Ovary (tissue), 7 donors: ENCODE measurements at regions not wholly inside any gene's neighbourhood (a gene's known extent, or its start where the extent isn't known, plus 50 kb on each side); places are given as distances from the start of the nearest gene placed in this dataset.

Experiments
- DNase-seq, 5 donors: peaks; one replicate each; pipeline ENCODE4 v3.0.0-alpha.2; 2019 to 2020
- H3K27ac ChIP-seq, 2 donors: fragments of 200-600 bp; one replicate each; pipeline versions ENCODE4 v1.5.1 to v1.8.0; 2019 to 2022
- H3K27me3 ChIP-seq: fragments of 200-600 bp; one replicate; pipeline ENCODE4 v1.8.0; 2022
- H3K36me3 ChIP-seq: fragments of 200-600 bp; sonication (generic); one replicate; pipeline ENCODE4 v1.5.1; 2019
- H3K4me1 ChIP-seq: one replicate; pipeline ENCODE4 v1.8.1; 2013; ENCODE audit warnings: mild to moderate bottlenecking, moderate library complexity; ENCODE audit not compliant: insufficient read depth
- H3K4me3 ChIP-seq: fragments of 200-600 bp; sonication (generic); one replicate; pipeline ENCODE4 v1.5.1; 2017
- H3K9me3 ChIP-seq, 2 donors: fragments of 200-600 bp in 1 of 2; sonication (generic) in 1 of 2; one replicate each; pipeline versions ENCODE4 v1.5.1 to v1.8.1; 2013 to 2019; ENCODE audit warnings: mild to moderate bottlenecking in 1 of 2, moderate library complexity in 1 of 2
- CTCF ChIP-seq, 3 donors: fragments of 450-650 bp in 2 of 3; fragments of 200-600 bp in 1 of 3; IDR thresholded peaks; one replicate each; pipeline versions ENCODE4 v1.5.1 to v1.8.0; 2016 to 2022; ENCODE audit warnings: antibody characterized with exemption in 3 of 3, mild to moderate bottlenecking in 1 of 3
- EP300 ChIP-seq: sonication (generic); formaldehyde crosslinking; IDR thresholded peaks from one replicate; pipeline ENCODE4 v1.6.1; 2017; ENCODE audit warnings: antibody characterized with exemption
- POLR2A ChIP-seq: fragments of 450-650 bp; IDR thresholded peaks from one replicate; pipeline ENCODE4 v1.6.1; 2017; ENCODE audit warnings: antibody characterized with exemption, mild to moderate bottlenecking, moderate library complexity
- WGBS, 3 donors: extraction: QIAGEN DNeasy Blood & Tissue Kit in 1 of 3; methylation state at CpG; one replicate each; pipeline versions ENCODE4 v1.1.5 to v1.1.7; 2013 to 2017; 5-methylcytosine and 5-hydroxymethylcytosine counted together
- intact Hi-C, 4 donors: fragments of 100-400 bp; cut with DNase I; formaldehyde crosslinking; loops; one replicate each; pipeline versions ENCODE4 v1.11.0 to v1.15.1; 2022 to 2023
- donor health status: DM: no; HTN: no; CAD: no; lungs with moderate emphysema.
- donor health status: DM: no; HTN: no; CAD: no.
- donor health status: Bipolar disorder and iron deficiency.
- donor health status: DM: no; HTN: no; CAD: no.
- donor health status: DM: yes; HTN: yes; CAD: no.

- H3K27ac ChIP-seq = no peak overlapping the region
- no peaks in the 10 kb centered on the region for H3K4me1 ChIP-seq
- WGBS, 3 donors = 84 to 96% (median 88%) methylated on average over 4 of the region's 4 CpGs
- no peak overlapping the region for H3K4me3 ChIP-seq
- no peaks in the 10 kb centered on the region for H3K36me3 ChIP-seq
- H3K9me3 ChIP-seq = no peaks in the 10 kb centered on the region
- DNase-seq = no peak
- H3K27me3 ChIP-seq = no peaks in the 10 kb centered on the region
- TF ChIP-seq CTCF (IDR thresholded peaks at IDR 0.05) = no peak
- TF ChIP-seq POLR2A = no peak
- no peak for TF ChIP-seq EP300
- intact Hi-C loops = no loop called here
Observed at GRCh38 chr13:21984156-21984555, 313.3 kb downstream of the FGF9 start.

- Histone ChIP-seq H3K27me3 (no peaks in the 10 kb centered on the region), H3K27ac (no peak overlapping the region), H3K36me3 (no peaks in the 10 kb centered on the region), H3K4me3 (no peak overlapping the region), H3K9me3 (no peaks in the 10 kb centered on the region), H3K4me1 (no peaks in the 10 kb centered on the region)
- intact Hi-C loops = no loop called here
- peak in 3 of 5 donors; percentile 24 to 58 (median 41) for DNase-seq
- TF ChIP-seq CTCF (IDR thresholded peaks at IDR 0.05) (no peak), EP300 (no peak), POLR2A (no peak)
- WGBS, 3 donors = 19 to 30% (median 21%) methylated on average over 10 of the region's 10 CpGs
Observed at GRCh38 chr13:21986602-21987001, 315.7 kb downstream of the FGF9 start.

- Histone ChIP-seq H3K4me1 (no peaks in the 10 kb centered on the region), H3K27me3 (no peaks in the 10 kb centered on the region), H3K4me3 (no peak overlapping the region), H3K36me3 (no peaks in the 10 kb centered on the region), H3K27ac (no peak overlapping the region), H3K9me3 (no peaks in the 10 kb centered on the region)
- no peak for DNase-seq
- intact Hi-C loops = no loop called here
- TF ChIP-seq POLR2A = no peak
- TF ChIP-seq EP300 = no peak
- no peak for TF ChIP-seq CTCF (IDR thresholded peaks at IDR 0.05)
- 51 to 60% (median 57%) methylated on average over 7 of the region's 7 CpGs for WGBS, 3 donors
Observed at GRCh38 chr13:21987793-21988192, 316.9 kb downstream of the FGF9 start.

- intact Hi-C loops = no loop called here
Observed at GRCh38 chr13:21988624-21989023, 317.8 kb downstream of the FGF9 start.

More at GRCh38 chr13:21988624-21989023, 317.8 kb downstream of the FGF9 start:
- 94 to 96% (median 96%) methylated on average over 7 of the region's 7 CpGs for WGBS, 3 donors
- no peaks in the 10 kb centered on the region for H3K27me3 ChIP-seq
- H3K4me3 ChIP-seq = no peak overlapping the region
- no peak overlapping the region for H3K27ac ChIP-seq
- no peaks in the 10 kb centered on the region for H3K4me1 ChIP-seq
- H3K9me3 ChIP-seq = no peaks in the 10 kb centered on the region
- TF ChIP-seq POLR2A (no peak), EP300 (no peak), CTCF (IDR thresholded peaks at IDR 0.05) (no peak)
- no peak for DNase-seq
- no peaks in the 10 kb centered on the region for H3K36me3 ChIP-seq
